C4-2B (cell line): ENCODE measurements at regions not wholly inside any gene's neighbourhood (a gene's known extent, or its start where the extent isn't known, plus 50 kb on each side); places are given as distances from the start of the nearest gene placed in this dataset.

Experiments used
- H3K27ac ChIP-seq: fragments of 450-650 bp; 2 replicates; pipeline ENCODE4 v1.5.1; 2017
- ZFX ChIP-seq: fragments of 450-650 bp; IDR thresholded peaks from 2 replicates; pipeline ENCODE4 v1.6.1; 2017
- TF ChIP-seq, protein P1 (sequence below): fragments of 450-650 bp; conservative IDR thresholded peaks from 2 replicates; pipeline ENCODE4 v1.5.1; 2017; ENCODE audit warnings: mild to moderate bottlenecking

DNA sequence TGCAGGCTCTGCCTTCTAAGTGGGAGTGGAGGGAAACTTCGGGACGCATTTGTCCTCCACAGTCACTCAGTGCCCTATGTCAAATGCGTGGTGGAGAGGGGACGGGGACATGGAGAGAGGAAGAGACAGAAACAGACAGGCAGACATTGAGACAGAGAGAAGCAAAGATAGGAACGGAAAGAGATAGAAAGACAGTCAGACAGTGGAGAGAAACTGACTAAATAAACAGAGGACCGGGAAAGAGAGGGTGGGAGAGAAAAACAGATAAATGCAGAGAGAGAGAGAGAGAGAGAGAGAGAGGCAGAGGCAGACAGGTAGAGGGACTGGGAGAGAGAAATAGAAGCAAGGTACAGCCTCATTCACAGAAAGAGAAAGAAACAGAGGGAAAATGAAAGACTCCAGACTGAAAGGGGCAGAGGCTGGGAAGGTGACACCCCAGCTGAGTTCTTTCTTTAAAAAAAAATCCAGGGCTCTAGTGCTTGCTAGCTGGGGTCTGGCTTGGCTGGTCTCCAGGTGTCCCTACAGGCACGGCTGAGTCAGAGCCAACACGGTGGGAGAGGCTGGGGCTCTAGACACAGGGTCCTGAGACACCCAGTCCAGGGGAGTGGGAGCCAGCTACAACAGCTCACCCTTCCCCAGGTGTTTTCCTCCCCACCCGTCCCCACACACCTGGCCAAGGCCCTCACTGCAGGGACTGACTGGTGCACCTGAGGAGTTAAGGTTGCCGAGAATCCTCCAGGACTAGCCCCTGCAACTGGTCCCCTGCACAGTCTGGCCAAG lies 506.1 kb upstream of the PROK2 start:
- H3K27ac ChIP-seq: no peak overlapping the region
- TF ChIP-seq ZFX: no peak
- TF ChIP-seq, protein P1, sequence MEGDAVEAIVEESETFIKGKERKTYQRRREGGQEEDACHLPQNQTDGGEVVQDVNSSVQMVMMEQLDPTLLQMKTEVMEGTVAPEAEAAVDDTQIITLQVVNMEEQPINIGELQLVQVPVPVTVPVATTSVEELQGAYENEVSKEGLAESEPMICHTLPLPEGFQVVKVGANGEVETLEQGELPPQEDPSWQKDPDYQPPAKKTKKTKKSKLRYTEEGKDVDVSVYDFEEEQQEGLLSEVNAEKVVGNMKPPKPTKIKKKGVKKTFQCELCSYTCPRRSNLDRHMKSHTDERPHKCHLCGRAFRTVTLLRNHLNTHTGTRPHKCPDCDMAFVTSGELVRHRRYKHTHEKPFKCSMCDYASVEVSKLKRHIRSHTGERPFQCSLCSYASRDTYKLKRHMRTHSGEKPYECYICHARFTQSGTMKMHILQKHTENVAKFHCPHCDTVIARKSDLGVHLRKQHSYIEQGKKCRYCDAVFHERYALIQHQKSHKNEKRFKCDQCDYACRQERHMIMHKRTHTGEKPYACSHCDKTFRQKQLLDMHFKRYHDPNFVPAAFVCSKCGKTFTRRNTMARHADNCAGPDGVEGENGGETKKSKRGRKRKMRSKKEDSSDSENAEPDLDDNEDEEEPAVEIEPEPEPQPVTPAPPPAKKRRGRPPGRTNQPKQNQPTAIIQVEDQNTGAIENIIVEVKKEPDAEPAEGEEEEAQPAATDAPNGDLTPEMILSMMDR: no peak

DNA sequence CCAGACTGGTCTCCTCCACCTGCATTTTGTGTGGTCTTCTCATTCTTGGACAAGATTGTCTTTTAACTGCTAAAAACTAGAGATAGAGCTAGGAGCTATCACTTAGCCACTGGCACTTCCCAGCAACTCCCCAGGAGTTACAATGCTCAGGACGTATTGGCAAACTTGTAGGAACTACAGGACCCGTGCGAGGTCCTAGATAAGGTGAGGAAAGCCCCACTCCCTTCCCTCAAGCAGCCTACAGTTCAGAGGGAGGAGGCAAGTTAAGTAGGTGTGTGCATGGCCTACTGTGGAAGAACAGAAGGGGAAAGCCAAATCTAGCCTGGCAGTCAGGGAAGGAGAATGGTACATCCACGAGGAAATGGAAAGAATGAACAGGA lies 504.7 kb upstream of the PROK2 start:
- no peak overlapping the region for H3K27ac ChIP-seq
- TF ChIP-seq, protein P1: no peak
- no peak for TF ChIP-seq ZFX

DNA sequence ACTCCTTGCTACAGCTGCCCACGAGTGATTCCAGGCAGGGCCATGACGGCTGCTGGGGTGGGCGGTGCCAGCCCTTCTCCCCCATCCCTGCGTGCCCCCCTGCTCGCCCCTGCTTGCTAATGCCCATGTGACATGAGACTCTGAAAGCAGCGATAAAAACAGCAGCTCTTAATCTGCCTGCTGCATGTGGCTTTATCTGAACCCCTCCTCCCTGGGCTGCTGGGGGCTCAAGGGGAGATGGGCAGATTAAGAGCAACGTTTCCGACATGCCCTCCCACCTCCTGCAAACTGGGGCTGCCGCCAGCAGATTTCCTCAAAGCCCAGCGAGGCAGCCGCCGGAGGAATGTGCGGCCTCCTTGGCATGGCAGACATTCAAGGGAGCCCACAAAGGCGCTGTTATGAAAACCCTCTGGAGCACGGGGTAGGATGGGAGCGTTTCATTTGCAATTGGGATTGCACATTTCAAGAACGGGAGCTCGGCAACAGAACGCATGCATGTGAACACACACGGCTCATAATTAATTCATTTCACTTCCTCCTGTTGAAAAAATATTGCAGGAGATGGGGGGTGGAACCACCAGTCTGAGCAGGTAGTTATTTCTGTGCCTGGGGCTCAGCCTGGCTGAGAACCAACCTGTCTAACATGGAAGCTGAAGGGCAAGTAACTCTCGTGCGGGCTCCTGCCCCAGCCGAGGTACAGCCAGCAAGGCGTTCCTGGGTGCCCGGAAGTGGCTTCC lies 504.2 kb upstream of the PROK2 start:
- no peak overlapping the region for H3K27ac ChIP-seq
- TF ChIP-seq ZFX: no peak
- TF ChIP-seq, protein P1: no peak

DNA sequence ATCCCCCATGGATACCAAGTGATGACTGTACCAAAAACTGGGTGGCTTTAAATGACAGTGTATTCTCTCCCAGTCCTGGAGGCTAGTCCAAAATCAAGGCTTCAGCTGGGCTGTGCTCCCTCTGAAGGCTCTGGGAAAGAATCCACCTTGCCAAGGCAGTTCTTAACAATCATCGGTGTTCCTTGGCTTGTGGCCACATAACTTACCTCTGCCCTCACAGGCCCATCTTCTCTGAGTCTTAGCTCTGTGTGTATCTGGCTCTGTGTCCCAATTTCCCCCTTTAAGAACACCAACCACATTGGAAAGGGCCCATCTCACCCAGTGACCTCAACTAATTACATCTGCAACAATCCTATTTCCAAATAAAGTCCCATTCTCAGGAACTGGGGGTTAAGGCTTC lies 503.0 kb upstream of the PROK2 start:
- TF ChIP-seq ZFX: no peak
- TF ChIP-seq, protein P1: no peak
- H3K27ac ChIP-seq: no peak overlapping the region

DNA sequence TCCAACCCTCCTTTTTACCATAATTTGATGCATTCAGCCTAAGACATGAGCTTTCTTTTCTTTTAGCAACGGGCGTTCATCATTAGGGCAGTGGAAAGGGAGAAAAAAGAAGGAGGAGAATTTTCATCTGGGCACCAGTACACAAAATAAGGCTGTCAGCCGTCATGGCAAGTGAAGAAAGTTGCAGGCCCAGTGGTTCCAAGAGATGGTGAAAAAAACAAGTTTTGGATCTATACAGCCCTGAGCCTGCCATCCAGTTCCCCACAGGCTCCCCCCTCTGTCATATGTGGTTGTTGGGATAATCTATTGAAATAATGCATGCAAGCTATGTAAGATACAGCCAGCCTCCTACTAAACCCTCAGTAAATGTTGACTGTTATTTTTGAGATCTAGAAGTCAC lies 500.6 kb upstream of the PROK2 start:
- no peak for TF ChIP-seq ZFX
- TF ChIP-seq, protein P1: no peak
- no peak overlapping the region for H3K27ac ChIP-seq

DNA sequence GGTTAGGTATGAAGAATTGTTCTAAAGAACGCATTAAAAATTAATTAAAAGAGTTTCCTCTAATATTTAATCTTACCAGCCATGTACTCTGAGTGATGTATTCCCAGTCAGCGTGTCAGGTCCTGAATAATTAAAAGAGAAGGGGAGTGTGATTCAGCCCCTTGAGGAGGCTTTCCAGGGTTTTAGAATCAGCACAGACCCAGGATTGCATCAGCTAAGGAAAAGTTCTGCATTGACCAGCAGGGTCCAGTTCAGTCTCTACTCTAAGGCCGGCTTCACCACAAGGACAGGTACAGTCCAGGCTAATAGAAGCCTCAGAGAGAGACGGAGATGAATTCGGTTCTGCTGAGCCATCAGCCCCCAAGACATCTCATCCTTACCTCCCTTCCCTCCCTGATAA lies 499.5 kb upstream of the PROK2 start:
- no peak for TF ChIP-seq ZFX
- TF ChIP-seq, protein P1: no peak
- H3K27ac ChIP-seq: no peak overlapping the region

DNA sequence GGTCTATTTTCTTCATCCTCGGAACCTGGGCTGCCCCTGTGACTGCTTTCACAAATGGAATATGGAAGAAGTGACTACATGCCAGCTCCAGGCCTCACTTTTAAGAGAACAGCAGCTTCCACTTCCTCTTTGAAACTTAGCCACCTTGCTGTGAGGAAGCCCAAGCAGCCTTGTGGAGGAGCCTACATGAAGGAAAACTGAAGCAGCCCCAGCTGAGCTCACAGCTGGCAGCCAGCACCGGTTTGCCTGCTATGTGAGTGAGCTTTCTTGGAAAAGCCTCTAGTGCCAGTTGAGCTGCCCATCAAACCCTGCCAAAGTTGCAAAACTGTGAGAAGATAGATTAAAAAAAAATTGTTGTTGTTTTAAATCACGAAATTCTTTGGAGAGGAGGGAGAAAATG lies 498.0 kb upstream of the PROK2 start:
- H3K27ac ChIP-seq: no peak overlapping the region
- no peak for TF ChIP-seq ZFX
- TF ChIP-seq, protein P1: no peak
